Cardiac muscle cell (in vitro differentiated cells and primary cell): ENCODE measurements at regions not wholly inside any gene's neighbourhood (a gene's known extent, or its start where the extent isn't known, plus 50 kb on each side); places are given as distances from the start of the nearest gene placed in this dataset.

Source experiments
- DNase-seq, 2 donors: peaks; one replicate each; pipeline versions ENCODE4 v3.0.0 to v3.0.0-alpha.2; 2010 to 2017; ENCODE audit warnings: low read depth in 1 of 2, low spot score in 1 of 2
- H3K27ac ChIP-seq: fragments of 200-600 bp; sonication (generic); 2 replicates; pipeline ENCODE4 v1.5.1; 2016
- H3K27me3 ChIP-seq: fragments of 200-600 bp; sonication (generic); 2 replicates; pipeline ENCODE4 v1.6.0; 2016; ENCODE audit warnings: control low read depth
- H3K36me3 ChIP-seq: fragments of 200-600 bp; sonication (generic); 2 replicates; pipeline ENCODE4 v1.5.1; 2016; ENCODE audit warnings: control low read depth
- H3K4me1 ChIP-seq: fragments of 200-600 bp; sonication (generic); 2 replicates; pipeline ENCODE4 v1.8.1; 2017; ENCODE audit warnings: low read depth, mild to moderate bottlenecking, mixed run types
- H3K4me3 ChIP-seq: fragments of 200-600 bp; sonication (generic); 2 replicates; pipeline ENCODE4 v1.5.1; 2016; ENCODE audit warnings: mild to moderate bottlenecking
- H3K9me3 ChIP-seq: fragments of 200-600 bp; sonication (generic); 2 replicates; pipeline ENCODE4 v1.5.1; 2017; ENCODE audit warnings: low read depth, mild to moderate bottlenecking, control low read depth
- CTCF ChIP-seq: IDR thresholded peaks from 2 replicates; pipeline ENCODE4 v1.5.1; 2012; ENCODE audit warnings: low read depth, mild to moderate bottlenecking, low read length

GRCh38 chr12:107360033-107360432 is 266.7 kb upstream of the CRY1 start:
- H3K27ac ChIP-seq = no peak overlapping the region
- H3K9me3 ChIP-seq = no peaks in the 10 kb centered on the region
- H3K27me3 ChIP-seq = peaks cover 5% of the 10 kb centered on the region
- no peak overlapping the region for H3K4me3 ChIP-seq
- no peak for TF ChIP-seq CTCF
- DNase-seq = no peak
- no peaks in the 10 kb centered on the region for H3K36me3 ChIP-seq
- no peaks in the 10 kb centered on the region for H3K4me1 ChIP-seq

GRCh38 chr12:107360482-107360881 is 267.1 kb upstream of the CRY1 start:
- Histone ChIP-seq H3K4me1 (no peaks in the 10 kb centered on the region), H3K27ac (no peak overlapping the region), H3K4me3 (no peak overlapping the region), H3K27me3 (peaks cover 5% of the 10 kb centered on the region), H3K9me3 (no peaks in the 10 kb centered on the region), H3K36me3 (no peaks in the 10 kb centered on the region)
- no peak for DNase-seq
- no peak for TF ChIP-seq CTCF

GRCh38 chr12:107361970-107362369 is 268.6 kb upstream of the CRY1 start:
- H3K9me3 ChIP-seq = no peaks in the 10 kb centered on the region
- no peak overlapping the region for H3K4me3 ChIP-seq

DNA sequence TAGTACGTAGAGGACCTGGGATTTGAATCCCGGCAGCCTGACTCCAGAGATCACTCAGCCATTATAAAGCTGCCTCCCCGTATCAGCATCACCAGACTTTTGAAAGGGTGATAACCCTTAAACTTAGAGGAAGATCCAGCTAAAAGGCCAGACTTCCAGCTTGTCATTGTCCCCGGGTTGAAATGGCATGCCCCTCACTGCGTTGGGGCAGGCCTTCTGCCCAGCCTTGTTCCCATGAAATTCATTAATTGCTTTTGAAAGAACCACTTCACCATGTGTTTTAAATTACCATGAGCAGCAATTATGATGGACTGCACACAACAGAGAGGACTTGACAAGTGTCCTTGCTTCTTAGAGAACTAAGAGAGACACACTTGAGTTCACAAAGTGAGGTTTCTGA is 269.6 kb upstream of the CRY1 start:
- Histone ChIP-seq H3K4me1 (no peaks in the 10 kb centered on the region), H3K27ac (no peak overlapping the region), H3K9me3 (no peaks in the 10 kb centered on the region), H3K4me3 (no peak overlapping the region), H3K27me3 (no peaks in the 10 kb centered on the region), H3K36me3 (no peaks in the 10 kb centered on the region)
- DNase-seq = no peak
- no peak for TF ChIP-seq CTCF

More at GRCh38 chr12:107361970-107362369, 268.6 kb upstream of the CRY1 start:
- H3K4me1 ChIP-seq = no peaks in the 10 kb centered on the region
- DNase-seq = no peak
- TF ChIP-seq CTCF = no peak
- H3K36me3 ChIP-seq = no peaks in the 10 kb centered on the region
- H3K27me3 ChIP-seq = peaks cover 1% of the 10 kb centered on the region
- no peak overlapping the region for H3K27ac ChIP-seq

GRCh38 chr12:107364875-107365518 is 271.6 kb upstream of the CRY1 start:
- DNase-seq = no peak
- Histone ChIP-seq H3K4me1 (no peaks in the 10 kb centered on the region), H3K9me3 (no peaks in the 10 kb centered on the region), H3K27me3 (no peaks in the 10 kb centered on the region), H3K4me3 (no peak overlapping the region), H3K27ac (no peak overlapping the region), H3K36me3 (no peaks in the 10 kb centered on the region)
- no peak for TF ChIP-seq CTCF
